ENCODE measurements at regions not wholly inside any gene's neighbourhood (a gene's known extent, or its start where the extent isn't known, plus 50 kb on each side); places are given as distances from the start of the nearest gene placed in this dataset.

- DNase-seq (ENCODE audit: insufficient read length, low spot score) (no peak), FAIRE-seq (no peak)
- TF ChIP-seq CTCF (IDR thresholded peaks at IDR 0.05; ENCODE audit: insufficient read depth, missing control alignments), result no peak
Observed at GRCh38 chr1:102586022-102586421, 522.3 kb downstream of the COL11A1 start.

GRCh38 chr1:102580806-102581205 lies 527.5 kb downstream of the COL11A1 start:
- FAIRE-seq (no peak), DNase-seq (ENCODE audit: insufficient read length, low spot score) (no peak)
- no peak for TF ChIP-seq CTCF (IDR thresholded peaks at IDR 0.05; ENCODE audit: insufficient read depth, missing control alignments)

- TF ChIP-seq CTCF (IDR thresholded peaks at IDR 0.05; ENCODE audit: insufficient read depth, missing control alignments), result no peak
- FAIRE-seq, result no peak
- DNase-seq (ENCODE audit: insufficient read length, low spot score), result no peak
Observed at GRCh38 chr1:102578804-102579203, 529.5 kb downstream of the COL11A1 start.

- TF ChIP-seq CTCF (IDR thresholded peaks at IDR 0.05; ENCODE audit: insufficient read depth, missing control alignments), result no peak
- DNase-seq (ENCODE audit: insufficient read length, low spot score) (no peak), FAIRE-seq (no peak)
Observed at GRCh38 chr1:102572637-102573036, 535.7 kb downstream of the COL11A1 start.

GRCh38 chr1:102566182-102566581 lies 542.1 kb downstream of the COL11A1 start:
- no peak for FAIRE-seq
- TF ChIP-seq CTCF (IDR thresholded peaks at IDR 0.05; ENCODE audit: insufficient read depth, missing control alignments), result no peak
- no peak for DNase-seq (ENCODE audit: insufficient read length, low spot score)

- FAIRE-seq (no peak), DNase-seq (ENCODE audit: insufficient read length, low spot score) (no peak)
- TF ChIP-seq CTCF (IDR thresholded peaks at IDR 0.05; ENCODE audit: insufficient read depth, missing control alignments), result no peak
Observed at GRCh38 chr1:102562380-102562779, 545.9 kb downstream of the COL11A1 start.

GRCh38 chr1:102550729-102551384 lies 554.1 kb upstream of the OLFM3 start:
- FAIRE-seq, result no peak
- DNase-seq (ENCODE audit: insufficient read length, low spot score), result no peak
- peak; percentile 2 for TF ChIP-seq CTCF (IDR thresholded peaks at IDR 0.05; ENCODE audit: insufficient read depth, missing control alignments)

Data from D721Med (cell line).